SIG-M5 treated with dmso at 0.1 percent for 504 hours (cell line): ENCODE measurements at regions not wholly inside any gene's neighbourhood (a gene's known extent, or its start where the extent isn't known, plus 50 kb on each side); places are given as distances from the start of the nearest gene placed in this dataset.
"Not testable (repeated sequence)": the region's sequence is repeated elsewhere in the genome, so short reads cannot be mapped to it uniquely, and the experiment has no call there.

Source experiments
- DNase-seq: peaks from one replicate; lab custom pipeline; 2025; ENCODE audit not compliant: unreplicated experiment; lab: John Stamatoyannopoulos, UW

- DNase-seq: no peak
Measured at GRCh38 chr7:52406808-52407207, 628.6 kb upstream of the POM121L12 start.

DNA sequence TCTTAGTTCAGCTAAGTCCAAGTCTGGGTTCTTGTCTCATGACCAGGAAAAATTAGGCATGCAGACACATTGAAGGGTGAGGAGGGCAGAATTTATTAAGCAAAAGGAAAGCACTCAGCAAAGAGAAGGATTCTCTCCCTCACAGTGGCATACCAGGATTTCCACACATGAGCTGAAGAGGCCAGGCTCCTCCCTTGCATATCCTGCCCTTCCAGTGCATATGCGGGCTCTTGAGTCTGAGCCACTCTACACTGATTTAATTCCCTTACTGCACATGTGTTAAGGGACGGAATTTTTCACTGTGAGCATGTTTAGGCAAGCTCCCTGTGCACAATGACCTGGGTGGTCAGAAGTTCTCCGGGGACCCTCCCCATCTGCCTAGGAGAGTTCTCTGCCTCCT lies 652.7 kb upstream of the POM121L12 start:
- no peak for DNase-seq

DNA sequence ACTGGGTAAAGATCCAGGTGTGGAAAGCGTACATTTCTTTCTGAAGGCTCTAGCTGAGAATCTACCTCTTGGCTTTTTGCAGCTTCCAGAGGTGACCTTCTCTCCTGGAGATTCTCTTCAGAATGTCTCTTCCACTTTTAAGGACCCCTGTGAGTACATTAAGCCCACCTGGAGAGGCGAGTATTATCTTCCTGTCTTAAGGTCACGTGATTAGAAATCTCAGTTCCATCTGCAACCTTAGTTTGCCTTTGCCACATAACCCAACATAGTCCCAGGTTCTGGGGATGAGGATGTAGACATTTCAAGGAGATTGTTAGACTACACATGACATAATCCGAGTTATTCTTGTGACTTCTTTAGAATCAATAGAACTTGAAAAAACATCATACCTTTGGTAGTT lies 665.5 kb upstream of the POM121L12 start:
- DNase-seq: no peak

- DNase-seq: no peak
Measured at GRCh38 chr7:52365349-52365748, 670.1 kb upstream of the POM121L12 start.

DNA sequence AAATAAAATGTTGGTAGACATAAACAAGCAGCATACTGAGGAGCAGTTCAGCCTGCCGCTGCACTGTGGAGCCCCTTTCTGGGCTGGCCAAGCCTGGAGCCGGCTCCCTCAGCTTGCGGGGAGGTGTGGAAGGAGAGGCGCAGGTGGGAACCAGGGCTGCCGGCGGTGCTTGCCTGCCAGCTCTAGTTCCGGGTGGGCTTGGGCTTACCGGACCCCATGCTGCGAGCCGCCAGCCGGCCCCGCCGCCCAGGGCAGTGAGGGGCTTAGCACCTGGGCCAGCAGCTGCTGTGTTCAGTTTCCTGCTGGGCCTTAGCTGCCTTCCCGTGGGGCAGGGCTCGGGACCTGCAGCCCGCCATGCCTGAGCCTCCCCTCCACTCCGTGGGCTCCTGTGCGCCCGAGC lies 672.9 kb upstream of the POM121L12 start:
- DNase-seq: no peak

- DNase-seq: no peak
Measured at GRCh38 chr7:52360541-52360940, 674.9 kb upstream of the POM121L12 start.

- peak; percentile 16 for DNase-seq
Measured at GRCh38 chr7:52355053-52355452, 680.4 kb upstream of the POM121L12 start.

DNA sequence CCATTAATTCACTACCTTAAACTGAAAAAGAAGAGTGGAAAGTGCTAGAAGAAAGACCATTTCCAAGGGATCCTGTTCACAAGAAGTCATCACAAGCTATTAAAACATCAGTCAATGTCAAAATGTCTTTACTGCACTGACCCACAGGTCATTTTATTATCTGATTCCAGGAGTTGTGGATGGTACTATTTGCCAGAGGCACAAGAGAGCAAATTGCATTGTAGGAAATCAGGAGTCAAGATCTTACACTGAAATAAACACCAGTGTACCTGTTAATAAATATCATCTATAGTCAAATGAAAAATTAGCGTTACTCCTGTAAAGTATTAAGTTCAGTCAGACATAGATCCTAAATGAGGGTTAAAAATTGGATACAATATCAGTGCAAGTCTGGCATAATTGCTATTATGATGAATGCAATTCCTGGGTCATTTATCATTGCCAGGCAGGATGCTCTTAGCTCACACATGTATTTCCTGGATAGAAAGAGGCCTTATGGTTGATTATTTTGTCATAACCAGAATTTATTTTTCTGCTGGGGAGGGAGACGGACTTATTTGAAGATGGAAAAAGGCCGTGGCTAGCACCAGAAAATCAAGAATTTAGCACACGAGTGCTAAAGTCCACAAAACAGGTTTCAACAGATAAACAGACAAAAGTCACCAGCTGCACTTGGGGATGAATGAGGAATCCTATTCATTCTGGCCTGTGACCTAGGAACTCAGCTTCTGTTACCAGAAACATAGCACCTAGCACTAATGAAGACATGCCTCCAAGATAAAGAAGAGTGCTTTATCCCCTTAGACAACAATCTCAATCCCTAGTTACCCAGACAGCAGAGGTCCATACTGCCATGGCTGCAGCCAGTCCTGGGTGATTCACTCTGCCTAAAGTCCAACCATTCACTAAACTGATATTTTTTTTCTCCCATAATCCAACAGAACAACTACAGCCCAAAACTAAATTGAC lies 683.1 kb upstream of the POM121L12 start:
- no peak for DNase-seq

DNA sequence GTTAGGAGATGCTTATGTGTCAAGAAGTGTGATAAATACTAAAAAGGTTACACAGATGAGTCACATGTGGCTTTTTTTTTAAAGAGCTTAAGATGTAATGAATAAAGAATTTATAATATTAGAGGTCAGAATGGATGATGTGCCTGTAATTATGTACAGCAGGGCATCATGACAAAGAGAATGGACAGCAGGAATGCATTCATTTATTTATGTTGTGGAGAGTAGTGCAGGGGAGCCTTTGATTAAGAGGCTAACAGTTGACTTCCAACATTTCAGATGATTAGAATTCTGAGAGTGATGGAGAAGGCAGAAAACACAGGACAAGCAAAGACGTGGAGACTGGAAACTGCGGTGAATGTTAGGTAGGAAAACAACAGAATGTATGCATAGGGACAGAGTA lies 691.4 kb upstream of the POM121L12 start:
- no peak for DNase-seq

DNA sequence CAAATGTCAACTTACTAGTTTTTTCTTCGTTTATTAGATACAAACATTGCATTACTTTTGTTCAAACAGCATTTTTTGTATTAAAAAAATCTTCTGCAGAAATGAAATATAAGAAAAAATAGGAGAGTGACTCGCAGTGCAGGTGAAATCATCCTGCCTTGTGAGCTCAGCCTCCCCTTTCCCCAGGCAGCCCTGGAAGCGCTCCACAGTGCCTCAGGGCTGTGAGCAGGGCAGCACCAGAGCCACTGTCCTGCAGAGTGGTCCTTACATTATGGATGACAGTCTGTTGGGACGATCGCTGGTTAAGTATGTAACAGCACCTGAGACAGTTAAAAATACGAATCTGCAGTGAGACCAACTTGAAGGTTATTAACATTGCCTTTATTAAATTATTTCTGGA lies 695.4 kb upstream of the POM121L12 start:
- no peak for DNase-seq

GRCh38 chr7:52328328-52328727 lies 707.1 kb upstream of the POM121L12 start:
- not testable (repeated sequence) for DNase-seq

DNA sequence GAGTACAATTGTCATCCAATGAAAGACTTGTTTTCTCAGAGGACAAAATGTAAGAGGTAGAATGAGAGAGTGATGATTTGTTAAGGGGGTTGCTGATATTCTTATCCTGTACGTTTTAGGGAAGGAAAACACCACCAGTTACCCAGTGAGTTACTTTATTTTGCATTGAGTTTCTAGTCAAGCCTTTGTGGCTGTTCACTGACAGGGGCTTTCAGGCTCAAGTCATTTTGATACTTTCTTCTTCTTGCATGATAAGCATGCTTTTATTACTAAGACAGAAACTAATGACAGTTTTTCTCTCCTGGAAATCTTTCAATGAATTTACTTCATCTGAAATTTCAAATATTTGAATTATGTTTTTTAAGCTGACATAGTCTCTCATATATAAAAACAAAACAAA lies 710.2 kb upstream of the POM121L12 start:
- no peak for DNase-seq

- no peak for DNase-seq
Measured at GRCh38 chr7:52323202-52323746, 712.2 kb upstream of the POM121L12 start.

DNA sequence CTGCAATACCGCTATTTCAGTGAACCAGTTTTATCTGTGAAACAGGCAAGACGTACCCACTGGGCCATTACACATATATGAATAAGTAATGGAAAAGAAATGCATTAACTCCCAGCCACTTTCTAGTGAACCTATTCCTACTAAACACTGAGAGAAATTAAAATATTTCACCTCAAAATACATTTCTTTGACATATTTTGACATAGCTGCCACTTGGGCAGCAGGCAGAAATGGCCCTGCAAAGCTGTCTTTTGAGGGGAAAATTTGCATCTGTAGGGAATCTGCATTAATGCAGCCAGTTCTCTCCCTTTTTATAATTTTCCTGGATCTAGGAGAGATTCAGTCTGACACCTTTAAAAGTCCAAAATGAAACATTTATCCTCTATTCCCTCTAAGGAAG lies 714.8 kb upstream of the POM121L12 start:
- no peak for DNase-seq

DNA sequence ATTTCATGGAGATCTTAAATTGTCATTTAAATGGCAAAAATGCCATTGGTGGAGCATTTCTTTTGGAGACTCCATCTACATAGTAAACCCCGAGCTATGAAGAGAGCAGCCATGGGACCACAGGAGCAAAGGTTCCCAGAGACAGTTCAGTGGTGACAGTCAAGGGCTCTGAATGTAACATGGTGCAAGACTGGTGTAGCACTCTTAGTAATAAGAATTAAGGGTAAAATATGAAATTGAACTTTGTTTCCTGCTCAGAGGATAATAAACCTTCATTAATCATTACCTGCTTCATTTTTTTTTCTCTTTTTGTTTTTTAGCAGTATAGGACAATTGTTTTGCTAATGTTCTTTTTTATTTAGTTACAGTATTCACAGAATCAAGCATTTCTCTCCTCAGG lies 717.5 kb upstream of the POM121L12 start:
- DNase-seq: no peak

DNA sequence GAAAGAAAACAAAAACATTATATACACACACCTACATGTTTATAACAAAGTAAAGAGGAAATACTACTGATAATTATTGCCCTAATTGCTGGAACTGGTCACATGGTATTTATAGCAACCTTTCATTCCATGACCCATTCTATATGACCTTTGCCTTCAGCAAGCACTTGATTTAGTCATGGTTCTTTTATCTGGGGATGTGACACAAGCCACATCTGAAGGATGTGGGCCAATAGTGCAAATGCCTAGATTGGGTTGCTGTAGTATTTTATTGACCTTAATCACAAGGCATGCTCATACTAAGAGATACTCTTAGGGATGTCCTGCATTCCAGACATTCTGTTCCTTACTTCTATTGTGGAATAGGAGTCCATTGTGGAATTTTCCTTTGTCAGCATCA lies 723.5 kb upstream of the POM121L12 start:
- no peak for DNase-seq

DNA sequence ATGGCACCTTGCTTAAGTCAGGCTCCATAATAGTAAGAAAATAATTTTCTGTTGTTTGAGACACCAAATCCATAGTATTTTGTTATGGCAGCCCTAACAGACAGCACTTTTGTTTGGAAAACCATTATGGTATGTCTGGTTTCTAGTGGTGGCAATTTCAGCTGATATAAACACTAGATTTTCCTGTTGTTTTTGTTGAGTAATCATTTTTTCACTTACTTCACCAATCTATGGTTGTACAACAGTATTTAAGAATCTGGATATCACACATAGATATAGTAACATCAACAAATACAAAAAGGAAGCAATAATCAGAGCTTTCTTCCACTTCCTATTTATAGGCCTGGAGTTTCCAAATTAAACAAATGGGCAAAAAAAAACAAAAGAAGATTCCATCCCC lies 725.8 kb upstream of the POM121L12 start:
- no peak for DNase-seq

- no peak for DNase-seq
Measured at GRCh38 chr7:52302765-52303520, 732.5 kb upstream of the POM121L12 start.

- no peak for DNase-seq
Measured at GRCh38 chr7:52297128-52297527, 738.3 kb upstream of the POM121L12 start.

DNA sequence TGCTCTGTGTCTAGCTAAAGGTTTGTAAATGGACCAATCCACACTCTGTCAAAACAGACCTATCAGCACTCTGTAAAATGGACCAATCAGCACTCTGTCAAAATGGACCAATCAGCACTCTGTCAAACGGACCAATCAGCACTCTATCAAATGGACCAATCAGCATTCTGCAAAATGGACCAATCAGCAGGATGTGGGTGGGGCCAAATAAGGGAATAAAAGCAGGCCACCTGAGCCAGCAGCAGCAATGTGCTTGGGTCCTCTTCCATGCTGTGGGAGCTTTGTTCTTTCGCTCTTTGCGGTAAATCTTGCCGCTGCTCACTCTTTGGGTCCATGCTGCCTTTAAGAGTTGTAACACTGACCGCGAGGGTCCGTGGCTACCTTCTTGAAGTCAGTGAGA lies 740.5 kb upstream of the POM121L12 start:
- no peak for DNase-seq

GRCh38 chr7:52289247-52289646 lies 746.2 kb upstream of the POM121L12 start:
- DNase-seq: no peak

GRCh38 chr7:52287698-52288097 lies 747.7 kb upstream of the POM121L12 start:
- no peak for DNase-seq
